ENCODE measurements at regions not wholly inside any gene's neighbourhood (a gene's known extent, or its start where the extent isn't known, plus 50 kb on each side); places are given as distances from the start of the nearest gene placed in this dataset.

DNA sequence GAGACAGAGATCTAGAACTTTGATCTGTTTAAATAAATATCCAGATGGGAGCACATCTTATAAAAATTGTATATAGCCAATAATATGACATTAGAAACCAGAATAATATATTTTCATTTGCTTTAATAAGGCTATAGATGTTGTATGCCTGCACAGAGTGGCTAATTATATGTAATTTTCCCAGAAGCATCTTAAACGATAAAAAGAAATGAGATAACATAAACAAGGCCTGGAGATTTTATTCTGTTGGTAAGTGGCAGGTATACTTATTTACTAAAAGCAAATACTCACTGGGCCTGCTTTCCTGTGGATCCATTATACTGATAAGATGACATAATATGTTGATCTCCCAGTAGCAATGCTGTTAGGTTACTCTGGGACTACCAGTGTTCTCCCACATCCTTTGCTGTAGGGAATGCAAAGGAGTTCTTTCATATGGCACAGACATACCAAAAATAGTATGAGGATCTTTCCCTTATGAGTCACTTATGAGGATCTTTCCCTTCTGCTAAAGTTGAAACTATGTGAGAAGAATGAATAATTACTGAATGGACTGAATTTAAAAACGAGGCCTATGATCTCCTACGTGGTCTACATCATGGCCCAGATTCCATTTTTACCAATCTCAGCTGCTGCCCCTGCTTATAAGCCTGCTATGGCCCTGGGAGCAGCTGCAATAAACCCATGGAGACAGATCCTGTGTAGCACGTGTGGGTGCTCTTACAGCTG, 112.1 kb downstream of the NUDT12 start:
- no peak for DNase-seq
- peaks cover 12% of the 10 kb centered on the region for H3K27me3 Mint-ChIP-seq
- no peak overlapping the region for H3K27ac Mint-ChIP-seq
- no peak overlapping the region for H3K4me3 Mint-ChIP-seq
- no peaks in the 10 kb centered on the region for H3K9me3 Mint-ChIP-seq
- no peaks in the 10 kb centered on the region for H3K4me1 Mint-ChIP-seq
- no peaks in the 10 kb centered on the region for H3K36me3 Mint-ChIP-seq

DNA sequence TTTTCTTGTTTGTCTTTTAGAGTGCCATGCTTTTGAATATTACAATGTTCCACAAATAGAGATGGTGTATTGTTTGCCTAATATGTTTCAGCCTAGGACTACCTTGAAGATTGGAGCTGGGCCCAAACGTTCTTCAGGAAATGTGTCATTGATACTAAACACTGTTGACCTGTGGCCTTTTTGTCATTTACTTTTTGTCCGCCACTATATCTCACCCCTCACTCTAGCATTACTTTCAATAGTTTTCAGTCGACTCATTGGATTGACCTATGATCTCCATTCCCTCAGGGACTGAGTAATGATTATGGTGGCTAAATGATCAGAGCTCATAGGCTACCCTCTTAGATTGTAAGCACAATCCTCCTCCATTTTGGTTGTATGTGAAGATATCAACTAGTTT, 115.8 kb downstream of the NUDT12 start:
- Mint-ChIP-seq H3K27me3 (peaks cover 5% of the 10 kb centered on the region), H3K27ac (no peak overlapping the region), H3K4me3 (no peak overlapping the region), H3K4me1 (no peaks in the 10 kb centered on the region), H3K36me3 (no peaks in the 10 kb centered on the region), H3K9me3 (no peaks in the 10 kb centered on the region)
- DNase-seq = no peak

DNA sequence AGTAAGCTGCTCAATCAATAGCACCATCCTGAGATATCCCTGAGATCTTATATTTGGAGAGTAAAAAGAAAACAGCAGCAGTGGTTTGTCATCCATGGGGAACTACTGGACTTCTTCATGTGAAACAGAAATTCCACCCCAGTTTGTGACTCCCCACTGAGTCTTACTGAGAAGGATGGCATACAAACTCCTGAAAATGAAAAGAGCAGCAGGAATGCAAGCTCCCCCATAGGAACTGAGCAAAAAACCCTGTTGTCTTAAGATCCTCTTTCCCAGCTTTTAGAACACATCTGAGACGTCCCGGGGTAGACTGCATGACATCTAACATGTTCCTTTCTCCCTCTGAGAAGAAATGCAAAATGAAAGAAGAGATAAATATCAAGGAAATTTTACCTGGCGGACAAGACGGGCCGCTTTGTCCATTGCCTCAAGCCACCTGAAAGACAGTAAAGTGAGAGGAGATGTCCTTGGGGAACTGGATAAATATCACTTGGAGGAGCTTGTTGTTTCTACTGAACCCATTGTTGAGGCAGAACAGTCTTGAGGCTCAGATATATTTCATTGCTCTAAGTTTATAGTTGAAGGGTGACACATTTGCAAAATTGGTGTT, 117.1 kb downstream of the NUDT12 start:
- Mint-ChIP-seq H3K36me3 (no peaks in the 10 kb centered on the region), H3K27me3 (peaks cover 5% of the 10 kb centered on the region)
- DNase-seq = no peak

DNA sequence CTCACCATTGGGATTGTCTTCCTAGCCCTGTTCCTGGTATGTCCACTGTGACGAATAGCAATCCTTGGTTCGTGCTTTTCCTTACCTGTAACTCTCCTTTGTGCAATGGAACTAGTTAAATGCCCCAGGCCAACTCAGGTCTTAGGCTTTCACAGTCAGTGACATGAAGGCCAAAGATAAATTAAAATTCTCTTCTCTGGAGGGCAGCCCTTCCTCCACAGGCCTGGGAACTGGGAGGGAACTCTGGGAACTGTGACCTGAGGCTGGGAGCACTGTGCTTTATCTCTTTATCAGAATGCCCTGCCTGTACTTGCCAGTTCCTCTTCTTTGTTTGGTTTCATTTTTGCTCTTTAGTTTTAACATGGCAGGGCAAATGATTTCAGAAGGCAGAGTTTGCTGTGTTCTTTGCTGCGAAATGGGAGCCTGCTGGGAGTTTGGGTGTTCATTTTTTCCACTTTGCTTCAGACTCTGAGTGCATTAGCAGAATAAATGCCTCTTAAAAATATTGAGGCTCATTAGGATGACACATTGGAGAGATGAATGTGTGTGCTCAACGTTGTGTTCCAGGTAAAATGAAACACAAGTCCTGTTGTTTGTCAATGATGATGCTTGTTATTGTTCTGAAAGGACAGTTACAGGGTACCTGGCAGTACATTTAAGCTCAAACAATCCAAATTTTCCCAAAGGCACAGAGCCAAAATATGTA, 118.1 kb downstream of the NUDT12 start:
- Mint-ChIP-seq H3K27ac (no peak overlapping the region), H3K27me3 (peaks cover 5% of the 10 kb centered on the region), H3K4me3 (no peak overlapping the region), H3K36me3 (no peaks in the 10 kb centered on the region), H3K9me3 (peaks cover 10% of the 10 kb centered on the region), H3K4me1 (no peaks in the 10 kb centered on the region)
- no peak for DNase-seq

More for the DNA sequence above, 117.1 kb downstream of the NUDT12 start:
- Mint-ChIP-seq H3K9me3 (no peaks in the 10 kb centered on the region), H3K4me3 (no peak overlapping the region), H3K27ac (no peak overlapping the region), H3K4me1 (no peaks in the 10 kb centered on the region)

DNA sequence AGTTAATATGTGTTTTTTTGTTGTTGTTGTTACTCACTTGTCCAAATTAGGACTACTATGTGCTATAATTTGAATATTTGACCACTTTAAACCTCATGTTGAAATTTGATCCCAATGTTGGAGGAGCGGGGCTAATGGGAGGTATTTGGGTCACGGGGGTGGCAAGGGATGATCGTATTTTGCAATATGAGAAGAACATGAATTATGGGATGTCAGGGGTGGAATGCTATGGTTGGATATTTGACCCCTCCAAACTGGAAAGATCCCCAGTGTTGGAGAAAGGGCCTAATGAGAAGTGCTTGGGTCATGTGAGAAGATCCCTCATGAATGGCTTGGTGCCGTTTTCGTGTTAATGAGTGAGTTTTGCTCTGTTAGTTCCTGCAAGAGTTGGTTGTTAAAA, 119.8 kb downstream of the NUDT12 start:
- H3K36me3 Mint-ChIP-seq = no peaks in the 10 kb centered on the region
- no peaks in the 10 kb centered on the region for H3K4me1 Mint-ChIP-seq
- H3K27ac Mint-ChIP-seq = no peak overlapping the region

DNA sequence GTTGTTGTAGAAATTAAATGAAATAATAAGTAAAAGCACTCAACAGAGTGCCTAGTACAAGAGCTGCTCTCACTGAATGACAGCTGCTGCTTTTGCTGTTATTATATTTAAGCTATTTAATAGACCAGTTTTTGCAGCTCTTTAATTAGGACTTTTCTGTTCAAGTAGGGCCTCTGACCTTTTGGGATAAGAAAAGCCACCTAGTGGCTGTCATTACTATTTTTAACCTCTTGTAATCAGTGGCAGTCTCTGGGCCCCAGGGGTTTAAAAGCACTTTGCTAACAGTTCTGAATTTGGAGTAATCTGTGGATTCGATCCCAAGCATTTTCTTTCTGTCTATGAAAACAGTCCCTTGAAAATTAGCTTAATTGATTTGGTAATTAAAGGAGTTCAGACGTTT, 121.1 kb downstream of the NUDT12 start:
- DNase-seq = no peak
- Mint-ChIP-seq H3K4me1 (no peaks in the 10 kb centered on the region), H3K4me3 (no peak overlapping the region), H3K36me3 (no peaks in the 10 kb centered on the region), H3K27ac (no peak overlapping the region), H3K27me3 (peaks cover 5% of the 10 kb centered on the region), H3K9me3 (peaks cover 17% of the 10 kb centered on the region)

More for the DNA sequence above, 119.8 kb downstream of the NUDT12 start:
- no peak for DNase-seq
- Mint-ChIP-seq H3K27me3 (peaks cover 5% of the 10 kb centered on the region), H3K9me3 (peaks cover 17% of the 10 kb centered on the region), H3K4me3 (no peak overlapping the region)

DNA sequence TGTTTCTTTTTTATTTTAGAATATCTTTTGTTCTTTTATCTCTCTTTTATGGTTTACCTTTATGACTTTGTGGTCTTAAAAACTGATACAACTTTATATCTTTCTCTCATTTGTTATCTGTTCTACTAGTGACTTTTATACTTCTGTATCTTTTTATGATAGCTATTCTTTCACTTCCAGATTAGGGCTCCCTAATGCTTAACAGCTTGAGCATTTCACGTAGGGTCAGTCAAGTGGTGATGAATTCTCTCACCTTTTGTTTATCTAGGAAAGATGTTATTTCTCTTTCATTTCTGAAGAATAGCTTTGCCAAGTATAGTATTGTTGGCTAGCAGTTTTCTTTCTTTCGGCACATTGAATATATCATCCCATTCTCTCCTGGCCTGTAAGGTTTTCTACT, 123.6 kb downstream of the NUDT12 start:
- H3K36me3 Mint-ChIP-seq = no peaks in the 10 kb centered on the region
- no peaks in the 10 kb centered on the region for H3K27me3 Mint-ChIP-seq
- H3K27ac Mint-ChIP-seq = no peak overlapping the region
- peaks cover 17% of the 10 kb centered on the region for H3K9me3 Mint-ChIP-seq
- no peaks in the 10 kb centered on the region for H3K4me1 Mint-ChIP-seq
- H3K4me3 Mint-ChIP-seq = no peak overlapping the region
- no peak for DNase-seq

DNA sequence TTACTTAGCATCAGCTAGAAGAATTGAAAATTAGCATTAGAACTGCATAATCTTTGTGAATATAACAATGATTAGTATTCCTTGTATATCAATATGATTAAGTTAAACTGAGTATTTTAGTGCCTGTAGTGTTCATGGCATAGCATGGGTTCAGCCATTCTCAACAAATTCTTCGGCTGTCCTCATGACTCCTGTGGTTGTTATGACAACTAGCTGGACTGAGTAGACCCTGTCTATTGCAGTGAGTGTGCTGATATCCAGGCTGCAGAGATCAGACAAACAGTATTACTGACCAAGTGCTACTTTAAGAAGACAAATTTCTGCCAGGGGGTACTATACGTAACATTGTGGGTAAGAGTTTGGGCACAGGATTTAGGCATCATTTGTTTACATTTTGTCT, 125.9 kb downstream of the NUDT12 start:
- H3K27me3 Mint-ChIP-seq = peaks cover 2% of the 10 kb centered on the region
- no peak overlapping the region for H3K4me3 Mint-ChIP-seq
- H3K9me3 Mint-ChIP-seq = peaks cover 17% of the 10 kb centered on the region
- H3K27ac Mint-ChIP-seq = no peak overlapping the region
- no peak for DNase-seq
- H3K4me1 Mint-ChIP-seq = no peaks in the 10 kb centered on the region
- no peaks in the 10 kb centered on the region for H3K36me3 Mint-ChIP-seq

DNA sequence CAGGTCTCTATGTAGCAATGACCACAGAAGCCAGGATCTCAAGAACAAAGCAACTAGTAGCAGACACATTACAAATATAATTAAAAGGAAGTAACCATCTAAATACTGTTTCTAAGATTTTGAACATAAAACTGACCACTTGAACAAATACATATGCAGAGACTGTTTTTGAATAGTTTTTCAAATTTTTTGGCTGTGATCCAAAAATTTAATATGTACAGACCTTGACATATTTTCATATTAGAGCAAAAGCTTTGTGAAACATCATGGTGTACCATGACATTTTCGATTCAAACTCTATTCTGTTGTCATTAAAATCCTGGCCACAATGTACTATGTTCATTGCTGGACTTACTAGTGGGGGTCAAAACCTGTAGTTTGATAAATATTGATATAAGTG, 126.5 kb downstream of the NUDT12 start:
- Mint-ChIP-seq H3K27me3 (peaks cover 4% of the 10 kb centered on the region), H3K36me3 (no peaks in the 10 kb centered on the region), H3K4me1 (no peaks in the 10 kb centered on the region), H3K27ac (no peak overlapping the region), H3K4me3 (no peak overlapping the region), H3K9me3 (peaks cover 17% of the 10 kb centered on the region)
- no peak for DNase-seq

DNA sequence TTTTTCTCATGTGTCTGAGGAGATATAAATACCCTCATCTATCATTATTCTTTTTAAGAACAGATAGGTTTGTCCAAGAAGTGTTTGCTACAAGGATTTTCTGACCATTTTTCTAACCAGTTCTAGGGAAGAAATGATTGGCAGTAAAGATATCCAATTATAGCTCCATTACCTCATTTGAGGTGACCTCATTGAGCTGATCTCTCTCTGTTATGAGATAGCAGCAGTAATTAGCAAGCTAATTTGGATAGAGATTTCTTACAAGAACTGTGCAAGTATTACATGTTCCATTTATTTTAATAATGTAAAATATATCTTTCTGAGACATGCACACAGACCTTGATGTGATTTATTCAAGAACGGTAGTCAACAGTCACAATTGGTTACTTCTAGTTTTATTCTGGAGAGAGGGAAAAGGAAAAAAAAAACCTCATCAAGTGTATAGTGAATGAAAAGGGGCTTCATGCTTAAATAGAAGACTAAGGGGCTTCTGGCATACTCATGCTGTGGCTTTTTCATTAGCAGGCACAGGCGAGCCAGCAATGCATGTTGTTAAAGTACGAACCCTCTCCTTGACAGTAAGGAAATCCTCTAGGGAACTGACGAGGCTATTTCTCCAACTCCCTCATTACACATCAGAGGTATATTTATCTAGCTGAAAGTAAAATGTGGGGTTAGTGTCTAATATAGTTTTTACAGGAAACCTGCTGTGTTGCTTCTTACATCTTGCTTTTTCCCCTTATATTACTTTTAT, 127.3 kb downstream of the NUDT12 start:
- peaks cover 4% of the 10 kb centered on the region for H3K27me3 Mint-ChIP-seq
- no peak for DNase-seq
- H3K36me3 Mint-ChIP-seq = no peaks in the 10 kb centered on the region
- H3K9me3 Mint-ChIP-seq = peaks cover 15% of the 10 kb centered on the region
- no peak overlapping the region for H3K4me3 Mint-ChIP-seq
- no peak overlapping the region for H3K27ac Mint-ChIP-seq
- H3K4me1 Mint-ChIP-seq = no peaks in the 10 kb centered on the region

DNA sequence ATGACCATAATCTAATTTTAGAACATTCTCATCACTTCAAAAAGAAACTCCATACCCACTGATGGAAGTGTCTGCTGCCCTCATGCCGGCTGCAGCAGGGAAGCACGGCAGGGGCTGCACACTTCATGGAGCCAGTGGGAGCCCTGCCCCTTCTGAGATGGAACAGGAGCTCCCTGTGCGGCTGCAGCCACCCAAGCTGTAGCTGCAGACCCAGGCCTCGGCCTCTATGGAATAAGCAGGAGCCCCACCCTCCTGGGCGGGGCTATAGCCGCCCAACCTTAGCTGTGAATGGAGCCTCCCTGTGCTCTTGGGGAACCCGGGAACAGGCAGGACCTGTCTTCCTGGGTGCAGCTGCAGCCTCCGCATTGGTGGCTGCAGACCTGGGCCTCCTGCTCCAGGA, 128.5 kb downstream of the NUDT12 start:
- Mint-ChIP-seq H3K27me3 (peaks cover 4% of the 10 kb centered on the region), H3K4me3 (no peak overlapping the region)

DNA sequence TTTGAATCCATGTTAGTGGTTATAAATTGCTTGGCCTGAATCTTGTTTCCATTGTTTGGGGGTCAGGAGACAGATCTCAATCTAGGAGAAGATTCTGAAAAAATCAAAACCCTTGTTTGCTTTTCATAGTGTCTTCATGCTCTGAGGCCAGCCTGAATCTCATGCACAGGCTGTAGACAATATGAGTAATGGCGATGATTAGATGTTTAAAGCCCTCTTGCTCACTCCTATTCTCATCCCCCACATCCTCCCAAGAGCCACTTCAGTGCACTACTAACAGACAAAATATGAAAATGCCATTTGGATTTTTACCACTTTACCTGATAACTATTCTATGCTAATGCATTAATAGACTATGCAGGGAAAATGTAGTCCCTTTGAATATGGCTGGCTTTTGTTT, 129.4 kb downstream of the NUDT12 start:
- no peak for DNase-seq
- Mint-ChIP-seq H3K9me3 (no peaks in the 10 kb centered on the region), H3K36me3 (no peaks in the 10 kb centered on the region), H3K27ac (no peak overlapping the region), H3K27me3 (peaks cover 4% of the 10 kb centered on the region), H3K4me3 (no peak overlapping the region), H3K4me1 (no peaks in the 10 kb centered on the region)

More for the DNA sequence above, 128.5 kb downstream of the NUDT12 start:
- H3K27ac Mint-ChIP-seq = no peak overlapping the region
- no peaks in the 10 kb centered on the region for H3K36me3 Mint-ChIP-seq
- H3K4me1 Mint-ChIP-seq = no peaks in the 10 kb centered on the region
- H3K9me3 Mint-ChIP-seq = peaks cover 3% of the 10 kb centered on the region
- DNase-seq = no peak

DNA sequence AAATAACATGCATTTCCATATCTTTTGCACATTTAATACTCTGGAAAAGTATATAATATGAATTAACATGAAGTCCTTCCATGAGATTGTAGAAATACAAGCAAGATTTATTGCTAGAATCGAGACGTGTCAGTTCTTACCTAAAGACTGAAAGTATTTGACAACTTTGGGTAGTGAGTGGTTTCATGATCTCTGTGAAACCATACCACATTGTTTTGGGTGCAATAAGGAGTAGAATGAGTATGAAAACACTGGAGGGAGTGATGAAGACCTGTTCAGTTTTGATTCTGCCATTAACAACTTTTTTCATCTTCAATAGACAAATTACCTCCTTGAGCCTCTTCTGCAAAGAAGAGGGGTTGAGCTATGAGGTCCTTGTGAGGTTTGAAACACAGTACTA, 133.7 kb downstream of the NUDT12 start:
- H3K36me3 Mint-ChIP-seq = no peaks in the 10 kb centered on the region
- no peak for DNase-seq
- H3K9me3 Mint-ChIP-seq = no peaks in the 10 kb centered on the region
- H3K27ac Mint-ChIP-seq = no peak overlapping the region
- no peaks in the 10 kb centered on the region for H3K4me1 Mint-ChIP-seq
- peaks cover 4% of the 10 kb centered on the region for H3K27me3 Mint-ChIP-seq
- H3K4me3 Mint-ChIP-seq = no peak overlapping the region

DNA sequence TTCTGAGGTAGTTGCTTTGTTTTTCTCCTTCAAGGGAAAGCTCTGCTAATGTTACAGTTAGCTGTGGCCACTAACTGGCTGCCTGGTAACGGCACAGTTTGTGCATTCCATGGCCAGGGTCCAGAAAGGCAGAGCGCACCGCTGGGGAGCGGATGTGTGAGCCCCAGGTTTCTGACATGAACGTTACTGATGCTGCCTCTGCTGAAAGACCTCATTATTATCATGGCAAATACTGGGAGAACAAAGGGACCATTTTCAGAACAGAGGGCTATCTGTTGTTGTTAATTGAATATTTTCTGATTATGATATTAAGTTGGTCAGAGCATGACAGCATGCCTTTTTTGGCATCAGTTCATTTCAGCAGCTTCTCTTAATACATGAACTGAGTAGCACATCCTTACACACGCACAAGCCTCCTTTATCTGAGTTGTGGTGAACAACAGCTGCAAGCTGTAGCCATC, 134.1 kb downstream of the NUDT12 start:
- Mint-ChIP-seq H3K4me1 (no peaks in the 10 kb centered on the region), H3K36me3 (no peaks in the 10 kb centered on the region), H3K27ac (no peak overlapping the region), H3K4me3 (no peak overlapping the region), H3K27me3 (peaks cover 8% of the 10 kb centered on the region), H3K9me3 (no peaks in the 10 kb centered on the region)
- no peak for DNase-seq

DNA sequence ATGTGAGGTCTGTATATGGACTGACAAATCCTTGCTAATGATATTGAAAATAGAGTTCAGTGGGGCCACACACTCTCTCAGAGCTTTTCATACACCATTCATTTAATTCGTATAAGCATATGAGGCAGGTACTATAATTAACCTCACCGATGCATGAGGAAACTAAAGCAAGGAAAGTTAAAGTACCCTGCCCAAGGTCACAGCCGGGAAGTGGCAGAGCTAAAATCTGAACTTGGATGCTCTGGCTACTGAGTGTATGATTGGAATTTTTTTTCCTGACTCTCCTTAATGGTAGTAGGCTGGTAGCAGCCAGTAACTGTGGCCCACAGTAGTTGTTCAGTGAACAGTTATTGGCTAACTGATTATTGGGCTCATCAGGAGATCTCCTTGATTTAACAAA, 135.3 kb downstream of the NUDT12 start:
- no peaks in the 10 kb centered on the region for H3K4me1 Mint-ChIP-seq
- no peaks in the 10 kb centered on the region for H3K9me3 Mint-ChIP-seq
- H3K4me3 Mint-ChIP-seq = no peak overlapping the region
- DNase-seq = no peak
- H3K36me3 Mint-ChIP-seq = no peaks in the 10 kb centered on the region
- H3K27ac Mint-ChIP-seq = no peak overlapping the region
- peaks cover 12% of the 10 kb centered on the region for H3K27me3 Mint-ChIP-seq
